Dendritic cell treated with granulocyte-macrophage colony-stimulating factor and Interleukin-4, amounts not matched to agents 40 ng/mL and 50 ng/mL, for 4 days (primary cell): ENCODE measurements at regions not wholly inside any gene's neighbourhood (a gene's known extent, or its start where the extent isn't known, plus 50 kb on each side); places are given as distances from the start of the nearest gene placed in this dataset.

Source experiments
- H3K27ac Mint-ChIP-seq: one replicate; pipeline ENCODE4 v1.8.0; 2022; ENCODE audit warnings: mild to moderate bottlenecking, mixed read lengths
- H3K27me3 Mint-ChIP-seq: one replicate; pipeline ENCODE4 v1.8.0; 2022; ENCODE audit warnings: mild to moderate bottlenecking, mixed read lengths
- H3K36me3 Mint-ChIP-seq: one replicate; pipeline ENCODE4 v1.8.0; 2022; ENCODE audit warnings: low read depth, mixed read lengths
- H3K4me1 Mint-ChIP-seq: one replicate; pipeline ENCODE4 v1.8.0; 2022; ENCODE audit warnings: low read depth, mixed read lengths
- H3K4me3 Mint-ChIP-seq: one replicate; pipeline ENCODE4 v1.8.0; 2022; ENCODE audit warnings: mild to moderate bottlenecking, moderate library complexity, mixed read lengths
- H3K9me3 Mint-ChIP-seq: one replicate; pipeline ENCODE4 v1.8.0; 2022; ENCODE audit warnings: mixed read lengths
- intact Hi-C: fragments of 100-400 bp; cut with micrococcal nuclease; formaldehyde crosslinking; loops from one replicate; pipeline ENCODE4 v1.15.0; 2022

DNA sequence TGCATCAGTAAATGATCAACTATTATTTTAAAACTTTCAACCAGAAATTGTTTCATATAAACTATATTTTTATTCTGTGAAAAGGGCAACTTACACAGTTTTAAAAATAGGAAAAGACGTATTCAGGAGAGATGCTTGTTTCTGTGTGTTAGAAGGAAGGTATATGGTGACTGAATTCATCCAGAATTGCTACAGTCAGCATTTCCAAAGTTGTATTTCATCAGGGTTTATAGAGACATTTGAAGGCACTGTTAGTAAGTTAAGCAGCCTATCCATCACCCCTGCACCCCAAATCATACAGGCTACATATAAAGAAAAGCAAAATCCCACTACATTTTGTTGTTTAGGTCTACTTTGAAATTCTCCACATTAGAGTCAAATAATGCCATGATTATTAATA is 716.0 kb downstream of the KCTD16 start:
- no peak overlapping the region for H3K4me3 Mint-ChIP-seq
- H3K27me3 Mint-ChIP-seq: no peaks in the 10 kb centered on the region
- H3K27ac Mint-ChIP-seq: no peak overlapping the region
- no peaks in the 10 kb centered on the region for H3K36me3 Mint-ChIP-seq
- H3K4me1 Mint-ChIP-seq: no peaks in the 10 kb centered on the region
- H3K9me3 Mint-ChIP-seq: peaks cover 43% of the 10 kb centered on the region
- intact Hi-C loops: no loop called here

DNA sequence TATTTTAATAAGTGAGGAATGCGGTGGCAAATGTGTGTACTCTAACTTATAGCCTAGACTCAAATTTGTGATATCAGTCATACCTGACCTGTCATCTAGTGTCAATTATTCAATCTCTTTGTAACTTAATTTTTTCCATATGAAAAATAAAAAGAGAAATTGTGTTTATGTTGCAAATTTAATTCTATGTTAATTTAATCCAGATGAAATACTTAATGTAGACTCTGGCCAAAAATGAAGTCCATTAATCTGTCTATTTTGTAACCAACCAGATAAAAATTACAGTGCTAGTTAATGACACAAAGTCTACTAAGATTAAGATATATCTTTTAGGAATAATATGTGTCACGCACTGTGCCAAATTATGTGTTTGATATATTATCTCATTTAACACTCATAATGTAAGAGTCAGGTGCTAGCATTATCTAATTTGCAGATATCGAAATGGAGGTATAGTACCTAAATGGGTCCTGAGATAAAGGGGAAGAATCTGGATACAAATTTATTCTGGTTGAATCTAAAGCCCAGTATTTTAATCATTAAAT is 712.1 kb downstream of the KCTD16 start:
- no peaks in the 10 kb centered on the region for H3K27me3 Mint-ChIP-seq
- H3K36me3 Mint-ChIP-seq: no peaks in the 10 kb centered on the region
- intact Hi-C loops: no loop called here
- peaks cover 24% of the 10 kb centered on the region for H3K9me3 Mint-ChIP-seq
- H3K4me1 Mint-ChIP-seq: no peaks in the 10 kb centered on the region
- no peak overlapping the region for H3K4me3 Mint-ChIP-seq
- no peak overlapping the region for H3K27ac Mint-ChIP-seq

DNA sequence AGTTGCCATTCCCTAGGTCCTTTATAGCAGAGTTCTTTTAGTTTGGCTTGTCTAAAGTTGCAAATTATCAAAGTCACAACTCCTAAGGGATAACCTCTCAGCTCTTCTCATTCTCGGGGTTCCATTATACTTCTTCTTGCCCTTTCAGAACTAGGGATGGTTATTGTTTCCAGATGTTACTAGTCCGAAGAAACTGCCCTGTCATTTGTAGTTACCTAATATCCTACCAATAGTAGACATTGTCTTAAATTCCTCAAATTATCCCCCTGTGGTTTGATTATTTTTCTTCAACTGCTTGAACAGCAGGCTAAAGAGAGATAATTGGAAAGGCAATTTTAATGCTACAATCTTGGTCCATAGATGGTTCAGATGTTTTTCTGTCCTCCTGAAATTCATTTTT is 709.8 kb downstream of the KCTD16 start:
- no peak overlapping the region for H3K27ac Mint-ChIP-seq
- H3K9me3 Mint-ChIP-seq: peaks cover 32% of the 10 kb centered on the region
- no peak overlapping the region for H3K4me3 Mint-ChIP-seq
- H3K4me1 Mint-ChIP-seq: no peaks in the 10 kb centered on the region
- no peaks in the 10 kb centered on the region for H3K36me3 Mint-ChIP-seq
- no peaks in the 10 kb centered on the region for H3K27me3 Mint-ChIP-seq
- intact Hi-C loops: no loop called here

DNA sequence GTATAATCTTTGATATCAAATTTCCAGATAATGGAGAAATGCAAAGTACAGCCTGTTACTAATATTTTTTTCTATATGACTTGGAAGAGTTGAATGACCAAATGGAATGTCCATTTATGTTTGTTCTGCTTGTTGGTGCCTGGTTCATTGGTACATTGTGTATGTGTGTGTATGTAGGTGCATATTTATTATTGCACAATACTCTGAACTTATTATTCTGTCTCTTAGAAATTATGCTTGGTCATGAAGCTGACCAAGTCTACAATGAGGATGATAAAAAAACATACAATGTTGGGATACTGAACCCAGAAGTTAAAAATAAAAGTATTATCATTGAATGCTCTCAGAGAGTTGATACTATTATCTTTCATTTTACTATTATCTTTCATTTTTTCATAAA is 706.3 kb downstream of the KCTD16 start:
- Mint-ChIP-seq H3K9me3 (peaks cover 39% of the 10 kb centered on the region), H3K4me1 (no peaks in the 10 kb centered on the region), H3K27me3 (no peaks in the 10 kb centered on the region), H3K27ac (no peak overlapping the region), H3K4me3 (no peak overlapping the region), H3K36me3 (no peaks in the 10 kb centered on the region)
- intact Hi-C loops: no loop called here

DNA sequence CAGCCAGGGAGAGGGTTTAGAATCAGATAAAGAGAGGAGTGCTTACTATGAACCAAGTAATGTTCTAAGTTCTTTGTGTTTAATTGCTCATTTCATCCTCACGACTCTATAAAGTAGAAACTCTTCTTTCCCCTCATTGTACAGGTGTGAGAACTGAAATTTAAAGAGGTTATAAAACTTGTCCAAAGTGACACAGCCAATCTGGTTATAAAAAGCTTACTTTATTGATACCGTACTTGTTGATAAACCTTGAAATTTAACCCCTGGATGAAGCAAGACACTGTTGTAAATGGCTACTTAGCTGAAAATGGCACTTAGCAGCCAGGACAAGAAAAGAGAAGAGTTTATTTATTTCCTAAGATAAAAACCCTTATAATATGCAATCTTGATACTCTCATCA is 702.4 kb downstream of the KCTD16 start:
- no peak overlapping the region for H3K27ac Mint-ChIP-seq
- no peaks in the 10 kb centered on the region for H3K27me3 Mint-ChIP-seq
- intact Hi-C loops: no loop called here
- H3K36me3 Mint-ChIP-seq: no peaks in the 10 kb centered on the region
- no peaks in the 10 kb centered on the region for H3K4me1 Mint-ChIP-seq
- H3K4me3 Mint-ChIP-seq: no peak overlapping the region
- peaks cover 36% of the 10 kb centered on the region for H3K9me3 Mint-ChIP-seq

DNA sequence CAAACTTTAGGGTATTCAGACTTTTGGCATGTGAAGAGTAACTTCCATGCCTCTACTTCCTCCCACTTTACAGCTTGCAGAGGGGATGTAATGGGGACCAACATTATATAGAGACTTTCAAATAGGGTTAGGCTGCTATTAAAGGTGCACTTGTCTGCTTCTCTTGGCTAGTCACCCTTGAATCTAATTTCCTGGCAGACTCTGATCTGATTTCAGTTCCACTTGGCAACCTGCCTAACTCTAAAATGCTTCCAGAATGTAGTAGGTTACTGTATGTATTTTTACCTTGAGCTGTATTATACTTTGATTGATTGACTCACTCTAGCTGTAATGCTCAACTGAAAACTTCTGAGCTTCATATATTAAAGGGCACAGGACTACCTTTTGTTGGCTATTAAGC is 693.4 kb downstream of the KCTD16 start:
- Mint-ChIP-seq H3K27ac (no peak overlapping the region), H3K9me3 (peaks cover 17% of the 10 kb centered on the region), H3K4me1 (no peaks in the 10 kb centered on the region), H3K4me3 (no peak overlapping the region), H3K36me3 (no peaks in the 10 kb centered on the region), H3K27me3 (no peaks in the 10 kb centered on the region)
- intact Hi-C loops: no loop called here

DNA sequence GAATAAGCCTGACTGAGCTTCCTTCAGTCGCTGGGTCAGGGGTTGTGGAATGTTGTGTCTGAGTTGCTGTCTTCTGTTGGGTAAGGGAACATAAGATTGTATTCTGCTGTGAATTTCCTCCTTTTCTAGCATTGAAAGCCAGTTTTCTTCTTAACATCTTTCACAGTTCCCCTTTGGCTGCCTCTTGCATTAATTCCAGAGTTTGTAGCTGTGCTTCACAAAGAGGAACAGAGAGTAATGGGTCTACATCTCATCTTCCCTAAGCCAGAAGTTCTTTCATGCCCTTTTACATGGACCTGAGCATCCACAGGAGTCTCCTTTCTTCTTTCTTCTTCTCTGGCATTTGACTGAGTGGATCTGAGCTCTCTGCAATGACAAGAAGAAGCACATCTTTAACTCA is 686.8 kb downstream of the KCTD16 start:
- no peaks in the 10 kb centered on the region for H3K4me1 Mint-ChIP-seq
- H3K36me3 Mint-ChIP-seq: no peaks in the 10 kb centered on the region
- intact Hi-C loops: no loop called here
- no peak overlapping the region for H3K4me3 Mint-ChIP-seq
- no peaks in the 10 kb centered on the region for H3K27me3 Mint-ChIP-seq
- no peak overlapping the region for H3K27ac Mint-ChIP-seq
- H3K9me3 Mint-ChIP-seq: peaks cover 26% of the 10 kb centered on the region

DNA sequence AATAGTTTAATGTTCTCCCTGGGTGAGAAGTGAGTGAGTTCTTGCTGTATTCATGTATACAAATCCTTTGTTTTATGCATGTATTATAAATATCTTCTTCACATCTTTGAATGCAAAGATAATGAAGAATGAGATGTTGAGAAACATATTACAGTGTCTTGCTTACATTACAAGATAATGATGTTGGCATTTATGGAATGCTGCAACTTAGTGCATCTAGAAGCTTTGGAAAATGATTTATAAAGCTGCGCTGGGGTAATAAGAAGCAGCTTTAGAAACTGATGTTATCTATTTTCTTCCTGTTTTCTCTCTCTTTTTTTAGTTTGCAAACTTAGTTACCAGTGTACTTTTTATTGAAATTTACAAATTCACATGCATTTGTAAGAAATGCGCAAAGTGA is 673.4 kb downstream of the KCTD16 start:
- Mint-ChIP-seq H3K4me3 (no peak overlapping the region), H3K36me3 (no peaks in the 10 kb centered on the region), H3K27ac (no peak overlapping the region), H3K27me3 (no peaks in the 10 kb centered on the region), H3K4me1 (no peaks in the 10 kb centered on the region), H3K9me3 (peaks cover 40% of the 10 kb centered on the region)
- intact Hi-C loops: no loop called here

DNA sequence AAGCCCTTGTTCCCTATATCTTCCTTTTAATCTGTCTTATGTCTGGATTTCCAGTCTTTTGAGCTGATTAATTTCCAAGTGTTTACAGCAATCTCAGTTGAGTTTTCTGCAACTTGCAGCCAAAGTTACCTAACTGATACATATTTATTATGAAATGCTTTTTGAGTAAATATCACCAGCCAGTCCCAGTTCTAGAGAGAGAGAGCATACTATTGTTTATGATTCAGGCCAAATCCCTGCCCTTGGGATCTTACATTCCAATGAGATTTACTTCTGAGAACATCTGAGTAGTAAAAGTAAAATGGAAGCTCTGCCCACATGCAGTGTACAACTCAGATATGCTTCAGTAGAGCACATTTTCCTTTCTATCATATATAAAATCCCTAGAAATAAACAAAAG is 661.7 kb downstream of the KCTD16 start:
- H3K36me3 Mint-ChIP-seq: no peaks in the 10 kb centered on the region
- no peak overlapping the region for H3K4me3 Mint-ChIP-seq
- peaks cover 44% of the 10 kb centered on the region for H3K9me3 Mint-ChIP-seq
- no peak overlapping the region for H3K27ac Mint-ChIP-seq
- no peaks in the 10 kb centered on the region for H3K4me1 Mint-ChIP-seq
- no peaks in the 10 kb centered on the region for H3K27me3 Mint-ChIP-seq
- intact Hi-C loops: no loop called here

DNA sequence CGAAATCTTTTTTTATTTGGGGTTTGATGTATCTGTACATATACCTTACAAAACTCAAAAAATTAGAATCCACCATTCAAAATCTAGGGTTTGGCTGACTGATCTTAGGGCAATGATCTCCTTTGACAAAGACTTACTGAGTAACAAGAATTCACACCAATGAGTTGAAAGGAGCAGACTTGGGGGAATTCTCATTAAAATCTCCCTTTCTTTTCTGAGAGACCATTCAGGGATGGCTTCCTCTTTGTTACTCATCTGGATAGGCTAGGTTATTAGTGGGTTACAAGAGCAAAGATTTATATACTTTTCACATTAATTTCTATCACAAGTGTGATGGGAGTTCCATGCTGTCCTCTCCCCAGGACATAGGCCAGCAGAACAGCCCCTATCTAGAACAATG is 661.0 kb downstream of the KCTD16 start:
- intact Hi-C loops: no loop called here
- Mint-ChIP-seq H3K4me3 (no peak overlapping the region), H3K36me3 (no peaks in the 10 kb centered on the region), H3K27ac (no peak overlapping the region), H3K27me3 (no peaks in the 10 kb centered on the region), H3K9me3 (peaks cover 50% of the 10 kb centered on the region), H3K4me1 (no peaks in the 10 kb centered on the region)

DNA sequence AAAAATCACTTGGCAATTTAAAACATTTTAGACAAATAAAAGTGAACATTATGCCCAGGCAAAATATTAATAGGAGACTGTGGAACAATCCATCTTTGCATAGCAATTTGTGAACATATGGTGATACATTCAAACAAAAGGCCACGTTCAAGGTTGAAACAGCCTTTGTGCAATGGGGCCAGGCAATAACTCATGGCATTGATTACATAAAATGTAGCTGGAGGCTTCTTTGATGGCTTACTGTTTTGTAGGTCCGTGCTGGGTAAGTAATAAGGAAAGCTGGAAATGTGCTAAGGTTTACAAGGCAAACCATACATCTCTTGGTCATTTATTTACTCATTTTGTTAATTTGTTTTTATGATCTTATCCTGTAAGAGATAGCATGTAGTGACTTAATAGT is 651.8 kb downstream of the KCTD16 start:
- no peaks in the 10 kb centered on the region for H3K36me3 Mint-ChIP-seq
- H3K27ac Mint-ChIP-seq: no peak overlapping the region
- H3K4me1 Mint-ChIP-seq: no peaks in the 10 kb centered on the region
- intact Hi-C loops: no loop called here
- H3K9me3 Mint-ChIP-seq: peaks cover 7% of the 10 kb centered on the region
- no peaks in the 10 kb centered on the region for H3K27me3 Mint-ChIP-seq
- no peak overlapping the region for H3K4me3 Mint-ChIP-seq

DNA sequence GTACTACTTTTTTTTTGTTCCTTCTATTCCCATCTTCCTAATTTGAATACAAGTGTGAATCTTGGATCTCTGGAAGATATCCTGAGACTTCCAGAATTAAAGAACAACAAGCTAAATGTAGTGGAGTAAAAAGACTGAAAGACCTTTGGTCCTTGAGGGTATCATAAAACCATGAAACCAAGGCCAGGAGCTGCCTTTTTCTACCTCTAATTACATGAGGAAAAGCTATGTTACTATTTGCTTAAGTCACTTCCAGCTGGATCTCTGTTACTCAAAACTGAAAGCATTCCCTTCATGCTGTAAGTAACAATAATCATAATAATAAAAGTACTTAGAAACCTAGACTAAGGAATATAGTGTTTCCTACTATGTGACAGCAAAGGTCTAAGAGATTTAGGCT is 649.6 kb downstream of the KCTD16 start:
- no peak overlapping the region for H3K27ac Mint-ChIP-seq
- H3K9me3 Mint-ChIP-seq: peaks cover 13% of the 10 kb centered on the region
- no peaks in the 10 kb centered on the region for H3K36me3 Mint-ChIP-seq
- intact Hi-C loops: no loop called here
- H3K4me3 Mint-ChIP-seq: no peak overlapping the region
- H3K27me3 Mint-ChIP-seq: no peaks in the 10 kb centered on the region
- H3K4me1 Mint-ChIP-seq: no peaks in the 10 kb centered on the region

DNA sequence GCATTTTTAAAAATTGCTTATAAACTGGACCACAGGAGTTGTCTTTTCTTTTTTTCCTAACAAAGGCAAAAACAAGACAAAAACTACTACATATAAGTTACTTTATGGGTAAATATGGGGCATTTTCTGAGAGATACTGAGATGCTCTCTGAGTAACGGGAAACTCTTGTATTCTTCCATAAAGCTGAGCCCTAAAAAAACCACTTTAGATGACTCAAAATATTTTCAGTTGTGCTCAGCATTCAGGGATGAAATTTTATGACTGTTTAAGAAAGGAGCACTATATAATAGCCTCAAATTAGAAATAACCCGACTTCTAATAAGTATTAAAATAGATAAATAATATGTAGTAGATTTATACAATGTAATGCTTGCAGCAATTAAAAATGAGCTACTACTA is 644.5 kb downstream of the KCTD16 start:
- no peaks in the 10 kb centered on the region for H3K4me1 Mint-ChIP-seq
- H3K27ac Mint-ChIP-seq: no peak overlapping the region
- intact Hi-C loops: no loop called here
- H3K9me3 Mint-ChIP-seq: peaks cover 13% of the 10 kb centered on the region
- H3K36me3 Mint-ChIP-seq: no peaks in the 10 kb centered on the region
- H3K27me3 Mint-ChIP-seq: no peaks in the 10 kb centered on the region
- no peak overlapping the region for H3K4me3 Mint-ChIP-seq

DNA sequence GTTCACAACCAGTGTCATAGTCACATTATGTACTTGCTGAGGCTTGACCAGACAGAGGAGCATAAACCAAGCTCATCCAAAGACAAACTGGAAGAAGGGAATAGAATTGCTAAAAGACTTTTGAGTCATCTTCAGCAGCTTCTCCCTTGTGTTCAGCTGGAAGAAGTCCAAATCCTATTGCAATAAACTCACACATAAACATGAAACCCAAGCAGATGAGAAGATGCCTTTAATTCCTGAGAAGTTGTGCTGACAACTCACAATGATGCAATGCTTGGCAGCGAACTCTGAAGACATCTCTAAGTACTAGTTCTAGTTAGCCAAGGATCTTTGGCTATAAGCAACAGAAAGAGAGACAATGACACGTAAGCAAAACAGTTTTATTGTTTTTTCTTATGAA is 642.1 kb downstream of the KCTD16 start:
- H3K36me3 Mint-ChIP-seq: no peaks in the 10 kb centered on the region
- intact Hi-C loops: no loop called here

DNA sequence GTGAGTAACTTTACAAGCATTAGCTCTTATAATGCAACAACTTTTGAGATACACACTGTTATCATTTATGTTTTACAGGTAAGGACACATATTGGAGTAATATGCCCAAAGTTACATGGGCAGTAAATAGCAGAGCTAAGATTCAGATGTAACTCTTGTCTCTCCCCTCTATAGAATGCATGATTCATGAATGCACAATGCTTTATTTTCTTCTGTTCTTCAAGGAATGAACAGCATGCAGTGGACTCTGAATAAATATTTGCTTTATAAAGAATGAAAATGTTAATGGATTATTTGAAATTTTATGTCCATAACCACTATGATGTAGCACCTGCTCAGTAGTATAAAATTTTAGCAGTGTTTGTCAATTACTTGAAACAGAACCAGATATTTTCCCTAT is 629.5 kb downstream of the KCTD16 start:
- Mint-ChIP-seq H3K27ac (no peak overlapping the region), H3K4me1 (no peaks in the 10 kb centered on the region), H3K9me3 (no peaks in the 10 kb centered on the region), H3K27me3 (no peaks in the 10 kb centered on the region), H3K36me3 (no peaks in the 10 kb centered on the region), H3K4me3 (no peak overlapping the region)
- intact Hi-C loops: no loop called here

More for the DNA sequence above, 642.1 kb downstream of the KCTD16 start:
- Mint-ChIP-seq H3K27me3 (no peaks in the 10 kb centered on the region), H3K27ac (no peak overlapping the region), H3K4me1 (no peaks in the 10 kb centered on the region), H3K4me3 (no peak overlapping the region), H3K9me3 (peaks cover 20% of the 10 kb centered on the region)
